Lung (tissue), 11 donors: ENCODE measurements at regions not wholly inside any gene's neighbourhood (a gene's known extent, or its start where the extent isn't known, plus 50 kb on each side); places are given as distances from the start of the nearest gene placed in this dataset.

Experiments
- ATAC-seq: fragments of 200-7000 bp; cut with Tn5 transposase; one replicate; pipeline ENCODE4 v1.9.1; 2020; ENCODE audit warnings: moderate number of reproducible peaks; ENCODE audit not compliant: insufficient read depth, low FRiP score
- DNase-seq, 3 donors: peaks; one replicate each; pipeline ENCODE4 v3.0.0-alpha.2; 2013 to 2017
- H3K27ac ChIP-seq, 2 donors: one replicate each; pipeline ENCODE4 v1.5.1; 2013; ENCODE audit warnings: mild to moderate bottlenecking in 2 of 2, moderate library complexity in 2 of 2, control low read depth in 1 of 2, inconsistent platforms in 1 of 2, low read depth in 1 of 2, low read length in 1 of 2
- H3K27me3 ChIP-seq, 3 donors: one replicate each; pipeline ENCODE4 v1.5.1; 2013; ENCODE audit warnings: low read length in 2 of 3; ENCODE audit not compliant: control insufficient read depth in 3 of 3, insufficient read depth in 3 of 3
- H3K36me3 ChIP-seq, 4 donors: one replicate each; pipeline ENCODE4 v1.5.1; 2013; ENCODE audit warnings: low read length in 4 of 4, mild to moderate bottlenecking in 1 of 4, moderate library complexity in 1 of 4; ENCODE audit not compliant: control insufficient read depth in 4 of 4, insufficient read depth in 4 of 4
- H3K4me1 ChIP-seq, 5 donors: one replicate each; pipeline ENCODE4 v1.5.1; 2013; ENCODE audit warnings: low read length in 5 of 5, mild to moderate bottlenecking in 2 of 5, moderate library complexity in 1 of 5; ENCODE audit not compliant: control insufficient read depth in 5 of 5, insufficient read depth in 5 of 5
- H3K4me3 ChIP-seq: one replicate; pipeline ENCODE4 v1.5.1; 2013; ENCODE audit warnings: mild to moderate bottlenecking, control low read depth, moderate library complexity
- H3K9ac ChIP-seq, 2 donors: one replicate each; pipeline ENCODE4 v1.5.1; 2013; ENCODE audit warnings: low read length in 2 of 2, control low read depth in 1 of 2; ENCODE audit not compliant: insufficient read depth in 1 of 2
- H3K9me3 ChIP-seq, 4 donors: one replicate each; pipeline ENCODE4 v1.5.1; 2013; ENCODE audit warnings: low read length in 3 of 4, mild to moderate bottlenecking in 1 of 4, moderate library complexity in 1 of 4; ENCODE audit not compliant: control insufficient read depth in 4 of 4, insufficient read depth in 3 of 4
- WGBS, 2 donors: extraction: QIAGEN DNeasy Blood & Tissue Kit; methylation state at CpG; one replicate each; pipeline ENCODE4 v1.1.7; 2013; 5-methylcytosine and 5-hydroxymethylcytosine counted together
- TF ChIP-seq, protein P1 (sequence below): IDR thresholded peaks from 2 replicates; pipeline ENCODE4 v1.5.1; 2012; ENCODE audit warnings: mild to moderate bottlenecking; ENCODE audit errors: control extremely low read depth, extremely low read depth
- donor health status: control.
- donor health status: control.
- donor health status: Bipolar disorder and iron deficiency.
- donor health status: healthy.
- donor health status: DM: yes; HTN: yes; CAD: no.

DNA sequence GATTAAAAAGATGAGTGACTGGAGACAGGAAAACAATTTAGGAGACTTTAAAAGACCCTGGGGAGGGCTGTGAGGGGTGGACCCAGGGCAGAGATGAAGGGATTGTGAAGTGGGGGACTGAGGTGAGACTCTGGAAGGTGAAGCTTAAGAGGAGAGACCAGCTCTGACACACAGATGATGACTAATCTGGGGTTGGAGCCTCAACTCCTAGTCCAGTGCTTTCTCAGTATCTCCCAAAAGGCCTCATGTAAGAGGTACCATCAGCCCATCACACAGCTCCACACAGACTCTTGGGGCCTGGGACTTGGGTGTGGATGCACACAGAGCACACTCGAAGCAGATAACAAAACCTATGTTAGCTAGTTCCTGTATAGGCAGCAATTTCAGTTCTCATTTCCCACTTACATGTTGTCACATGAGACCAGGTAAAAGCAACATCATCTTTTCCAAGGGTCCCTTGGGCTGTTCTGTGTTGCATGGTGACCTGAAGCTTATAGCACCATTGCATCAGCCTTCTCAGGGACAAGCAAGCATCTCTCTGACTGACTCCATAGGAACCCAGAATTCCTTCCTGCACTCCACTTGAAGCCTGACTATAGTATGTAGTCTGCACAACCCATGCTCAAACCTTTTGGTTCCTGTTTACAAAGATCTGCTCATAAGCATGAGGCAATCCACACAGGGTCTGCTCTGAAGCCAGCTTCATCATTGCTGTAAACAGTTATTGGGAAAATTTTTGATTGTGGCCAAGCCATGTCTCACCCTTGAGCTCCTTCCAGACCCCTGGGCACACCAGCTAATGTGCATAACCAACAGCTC is 88.6 kb upstream of the MYCBP2 start:
- peak in 1 of 3 donors; percentile 59 for DNase-seq
- WGBS, 2 donors: 78 to 80% methylated on average over 1 of the region's 1 CpG

DNA sequence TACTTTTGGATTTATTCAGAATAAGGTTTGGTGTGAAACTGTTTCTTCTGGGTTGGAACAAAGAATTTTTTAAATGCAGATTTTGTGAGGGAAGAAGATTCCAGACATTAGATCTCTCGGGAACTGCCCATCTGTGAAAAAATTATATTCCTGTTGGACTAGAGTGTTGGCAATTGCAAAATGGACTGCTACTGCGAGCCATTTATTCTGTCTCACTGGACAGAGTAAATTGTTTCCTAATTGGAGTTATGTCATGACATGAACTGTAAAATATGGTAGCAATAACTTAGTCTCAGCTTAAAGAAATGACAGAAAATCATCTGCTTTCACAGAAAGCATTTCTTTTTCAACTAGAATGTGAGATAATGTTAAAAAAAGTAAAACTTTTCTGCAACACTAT is 86.0 kb upstream of the MYCBP2 start:
- 64 to 86% methylated on average over 2 of the region's 2 CpGs for WGBS, 2 donors
- TF ChIP-seq, protein P1, sequence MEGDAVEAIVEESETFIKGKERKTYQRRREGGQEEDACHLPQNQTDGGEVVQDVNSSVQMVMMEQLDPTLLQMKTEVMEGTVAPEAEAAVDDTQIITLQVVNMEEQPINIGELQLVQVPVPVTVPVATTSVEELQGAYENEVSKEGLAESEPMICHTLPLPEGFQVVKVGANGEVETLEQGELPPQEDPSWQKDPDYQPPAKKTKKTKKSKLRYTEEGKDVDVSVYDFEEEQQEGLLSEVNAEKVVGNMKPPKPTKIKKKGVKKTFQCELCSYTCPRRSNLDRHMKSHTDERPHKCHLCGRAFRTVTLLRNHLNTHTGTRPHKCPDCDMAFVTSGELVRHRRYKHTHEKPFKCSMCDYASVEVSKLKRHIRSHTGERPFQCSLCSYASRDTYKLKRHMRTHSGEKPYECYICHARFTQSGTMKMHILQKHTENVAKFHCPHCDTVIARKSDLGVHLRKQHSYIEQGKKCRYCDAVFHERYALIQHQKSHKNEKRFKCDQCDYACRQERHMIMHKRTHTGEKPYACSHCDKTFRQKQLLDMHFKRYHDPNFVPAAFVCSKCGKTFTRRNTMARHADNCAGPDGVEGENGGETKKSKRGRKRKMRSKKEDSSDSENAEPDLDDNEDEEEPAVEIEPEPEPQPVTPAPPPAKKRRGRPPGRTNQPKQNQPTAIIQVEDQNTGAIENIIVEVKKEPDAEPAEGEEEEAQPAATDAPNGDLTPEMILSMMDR: no peak
- no peaks in the 10 kb centered on the region for H3K9me3 ChIP-seq
- no peak overlapping the region for H3K9ac ChIP-seq
- no peaks in the 10 kb centered on the region for H3K36me3 ChIP-seq
- H3K27me3 ChIP-seq: no peaks in the 10 kb centered on the region
- H3K27ac ChIP-seq: no peak overlapping the region
- no peak overlapping the region for H3K4me3 ChIP-seq
- DNase-seq (no peak), ATAC-seq (no peak)
- peaks cover 0 to 13% (median 5%) of the 10 kb centered on the region in 5 donors for H3K4me1 ChIP-seq

More for the DNA sequence above, 88.6 kb upstream of the MYCBP2 start:
- peaks cover 0 to 14% (median 5%) of the 10 kb centered on the region in 5 donors for H3K4me1 ChIP-seq
- H3K9ac ChIP-seq: no peak overlapping the region
- H3K36me3 ChIP-seq: no peaks in the 10 kb centered on the region
- no peaks in the 10 kb centered on the region for H3K9me3 ChIP-seq
- H3K27me3 ChIP-seq: no peaks in the 10 kb centered on the region
- TF ChIP-seq, protein P1: no peak
- H3K4me3 ChIP-seq: no peak overlapping the region
- ATAC-seq: no peak
- H3K27ac ChIP-seq: no peak overlapping the region

DNA sequence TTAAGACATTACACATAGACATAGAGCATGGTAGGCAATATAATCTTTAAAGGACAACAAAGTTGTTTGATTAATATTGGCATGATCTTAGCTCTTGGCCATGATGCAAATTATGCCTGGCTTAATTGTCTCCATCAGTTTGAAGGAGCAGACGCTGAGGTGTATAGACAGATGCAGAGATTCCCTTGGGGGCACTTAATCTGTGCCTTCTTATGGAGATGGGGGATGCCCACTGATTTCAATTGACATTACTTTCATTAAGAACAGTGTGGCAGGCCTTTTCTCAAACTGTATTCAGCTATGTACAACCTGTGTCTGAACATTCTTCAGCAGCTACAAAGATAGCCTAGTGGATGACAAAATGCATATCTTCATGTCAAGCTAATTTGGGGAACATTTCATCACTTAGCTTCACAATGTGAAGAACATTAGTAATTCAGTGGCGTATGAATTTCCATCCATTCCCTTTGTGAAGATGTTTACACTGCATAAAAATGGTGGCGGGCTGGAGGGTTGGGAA is 85.3 kb upstream of the MYCBP2 start:
- H3K4me1 ChIP-seq: peaks cover 0 to 13% (median 5%) of the 10 kb centered on the region in 5 donors
- no peaks in the 10 kb centered on the region for H3K36me3 ChIP-seq
- no peaks in the 10 kb centered on the region for H3K9me3 ChIP-seq
- H3K9ac ChIP-seq: no peak overlapping the region
- WGBS, 2 donors: 84 to 94% methylated on average over 3 of the region's 3 CpGs
- no peaks in the 10 kb centered on the region for H3K27me3 ChIP-seq
- DNase-seq (no peak), ATAC-seq (no peak)
- no peak overlapping the region for H3K27ac ChIP-seq
- TF ChIP-seq, protein P1: no peak
- no peak overlapping the region for H3K4me3 ChIP-seq
